K562 (cell line): ENCODE measurements at regions not wholly inside any gene's neighbourhood (a gene's known extent, or its start where the extent isn't known, plus 50 kb on each side); places are given as distances from the start of the nearest gene placed in this dataset.

ENCODE experiments used
- ATAC-seq: fragments of 200-7000 bp; cut with Tn5 transposase; 3 replicates; pipeline ENCODE4 v1.9.1; 2020; ENCODE audit warnings: moderate library complexity
- BruUV-seq: library from RNA; stranded (reverse); fragments of 400-500 nt; replicated peaks from 2 replicates; lab custom pipeline; 2021; lab: Mats Ljungman, UMichigan
- CTCF ChIA-PET: fragments of 300-600 bp; formaldehyde crosslinking; extraction: SDS; loops from one replicate; lab custom pipeline; 2021; ENCODE audit warnings: low intra/inter-chr PET ratio; lab: Yijun Ruan, JAX
- POLR2A ChIA-PET: fragments of 300-600, 350-650 bp; sonication (Branson Sonifier 250); formaldehyde crosslinking; extraction: SDS; loops from one replicate; lab custom pipeline; 2021; ENCODE audit warnings: antibody characterized with exemption, inconsistent platforms; lab: Yijun Ruan, JAX
- DNase-seq, 4 experiments: peaks; one replicate each; pipeline versions ENCODE4 v3.0.0 to v3.0.0-alpha.2; 2011 to 2018; ENCODE audit warnings: low spot score in 3 of 4, mixed read lengths in 3 of 4; ENCODE audit errors: extremely low read depth in 1 of 4
- FAIRE-seq: peaks from 2 replicates; lab custom pipeline; 2011; peaks lifted over from hg19 to GRCh38; lab: Jason Lieb, UNC
- H2AFZ ChIP-seq: 2 replicates; pipeline ENCODE4 v1.6.0; 2011; ENCODE audit warnings: low read depth, low read length, control low read depth, inconsistent platforms
- H3K27ac ChIP-seq: fragments of 200-600 bp; 3 replicates; pipeline ENCODE4 v1.8.0; 2011; ENCODE audit warnings: low read depth, mild to moderate bottlenecking, control low read depth, inconsistent platforms, low read length, moderate library complexity, mixed read lengths; ENCODE audit errors: extremely low read depth
- H3K27me3 ChIP-seq, 2 experiments: fragments of 300-600 bp in 1 of 2; 2 replicates in 1 of 2; 3 replicates in 1 of 2; pipeline versions ENCODE4 v1.6.0 to v1.8.0; 2011; ENCODE audit warnings: inconsistent platforms in 2 of 2, low read length in 2 of 2, mild to moderate bottlenecking in 1 of 2, mixed read lengths in 1 of 2, moderate library complexity in 1 of 2; ENCODE audit not compliant: control insufficient read depth in 2 of 2, insufficient read depth in 2 of 2
- H3K36me3 ChIP-seq: fragments of 300-600 bp; 3 replicates; pipeline ENCODE4 v1.8.0; 2011; ENCODE audit warnings: mild to moderate bottlenecking, low read length, inconsistent platforms; ENCODE audit not compliant: control insufficient read depth, insufficient read depth
- H3K4me1 ChIP-seq, 2 experiments: fragments of 200-600 bp in 1 of 2; replicated peaks in 1 of 2; 2 replicates in 1 of 2; 3 replicates in 1 of 2; pipeline versions ENCODE4 v1.5.1 to v1.8.0; 2011; ENCODE audit warnings: inconsistent platforms in 2 of 2, low read length in 2 of 2, mild to moderate bottlenecking in 1 of 2, mixed read lengths in 1 of 2, moderate library complexity in 1 of 2; ENCODE audit not compliant: control insufficient read depth in 2 of 2, insufficient read depth in 2 of 2
- H3K4me2 ChIP-seq: 2 replicates; pipeline ENCODE4 v1.6.1; 2011; ENCODE audit warnings: low read length, control low read depth, inconsistent platforms, mixed read lengths; ENCODE audit not compliant: insufficient read depth
- H3K4me3 ChIP-seq: fragments of 200-600 bp; sonication (generic), shearing (Covaris generic); 2 replicates; pipeline ENCODE4 v1.5.1; 2016; ENCODE audit warnings: control low read depth, inconsistent platforms
- H3K79me2 ChIP-seq: fragments of 200-600 bp; 3 replicates; pipeline ENCODE4 v1.8.0; 2011; ENCODE audit warnings: low read length, inconsistent platforms; ENCODE audit not compliant: control insufficient read depth, insufficient read depth
- H3K9ac ChIP-seq, 2 experiments: 2 replicates each; pipeline versions ENCODE4 v1.6.0 to v1.6.1; 2011; ENCODE audit warnings: low read depth in 2 of 2, low read length in 2 of 2, control low read depth in 1 of 2, inconsistent platforms in 1 of 2, mild to moderate bottlenecking in 1 of 2, mixed read lengths in 1 of 2; ENCODE audit not compliant: insufficient read depth in 1 of 2
- H3K9me1 ChIP-seq: one replicate; pipeline ENCODE4 v1.6.0; 2011; ENCODE audit warnings: inconsistent platforms, mild to moderate bottlenecking, low read length, moderate library complexity; ENCODE audit not compliant: control insufficient read depth, insufficient read depth
- H3K9me3 ChIP-seq: replicated peaks from 2 replicates; pipeline ENCODE4 v1.5.1; 2011; ENCODE audit warnings: low read depth, low read length, inconsistent platforms; ENCODE audit not compliant: control insufficient read depth, insufficient read depth
- H4K20me1 ChIP-seq: replicated peaks from 2 replicates; pipeline ENCODE4 v1.6.1; 2011; ENCODE audit warnings: low read length, inconsistent platforms, mixed read lengths; ENCODE audit not compliant: control insufficient read depth, insufficient read depth
- CEBPB ChIP-seq: fragments of 450-650 bp; IDR thresholded peaks from 2 replicates; pipeline ENCODE4 v1.6.1; 2016; ENCODE audit warnings: missing genetic modification characterization, missing compliant biosample characterization
- U2AF2 ChIP-seq: fragments of 200-400 bp; formaldehyde crosslinking; optimal IDR thresholded peaks from 2 replicates; pipeline ENCODE3; 2017; ENCODE audit warnings: low read depth, mild to moderate bottlenecking, low read length
- WGBS: fragments of 100-300 bp; shearing (Covaris generic); methylation state at CpG from one replicate; pipeline ENCODE4 v1.1.6; 2016; ENCODE audit warnings: low coverage, mixed read lengths; ENCODE audit not compliant: insufficient coverage; ENCODE audit errors: missing lambda C conversion rate; 5-methylcytosine and 5-hydroxymethylcytosine counted together
- in situ Hi-C: fragments of 300-500 bp; cut with MboI; formaldehyde crosslinking; loops from 4 replicates; pipeline ENCODE4 v1.15.0; 2018; ENCODE audit warnings: inconsistent platforms, mixed read lengths
- intact Hi-C: fragments of 100-400 bp; cut with micrococcal nuclease; formaldehyde crosslinking; loops from 2 replicates; pipeline ENCODE4 v1.14.2; 2022
- TF ChIP-seq, protein P1 (sequence below): fragments of 200-800 bp; sonication (Bioruptor generic); IDR thresholded peaks from 2 replicates; pipeline ENCODE4 v1.6.1; 2016; ENCODE audit warnings: missing genetic modification characterization, missing compliant biosample characterization
- TF ChIP-seq, protein P2 (sequence below): sonication (generic); formaldehyde crosslinking; IDR thresholded peaks from 2 replicates; pipeline ENCODE4 v1.8.1; 2023; ENCODE audit warnings: mild to moderate bottlenecking, missing genetic modification reagents

DNA sequence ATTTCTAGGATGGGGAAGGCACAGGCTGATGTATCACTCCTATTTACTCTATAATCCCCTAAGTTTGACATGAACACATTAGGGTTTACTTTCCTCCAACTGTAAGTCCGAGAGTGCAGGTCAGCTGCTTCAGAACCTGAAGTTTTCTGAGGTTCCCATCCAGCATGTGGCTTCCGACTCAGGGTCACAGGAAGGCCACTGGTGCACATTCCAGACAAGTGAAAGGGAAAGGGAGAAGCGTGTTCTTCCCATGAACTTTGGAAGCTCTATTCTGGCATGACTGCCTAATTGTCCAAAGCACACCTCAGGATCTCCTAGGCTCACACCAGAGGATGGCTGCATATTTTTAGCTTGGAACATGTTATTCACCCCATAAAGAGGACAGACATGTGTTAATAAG, 602.6 kb downstream of the SEMA5A start (continued):
- TF ChIP-seq, protein P1, sequence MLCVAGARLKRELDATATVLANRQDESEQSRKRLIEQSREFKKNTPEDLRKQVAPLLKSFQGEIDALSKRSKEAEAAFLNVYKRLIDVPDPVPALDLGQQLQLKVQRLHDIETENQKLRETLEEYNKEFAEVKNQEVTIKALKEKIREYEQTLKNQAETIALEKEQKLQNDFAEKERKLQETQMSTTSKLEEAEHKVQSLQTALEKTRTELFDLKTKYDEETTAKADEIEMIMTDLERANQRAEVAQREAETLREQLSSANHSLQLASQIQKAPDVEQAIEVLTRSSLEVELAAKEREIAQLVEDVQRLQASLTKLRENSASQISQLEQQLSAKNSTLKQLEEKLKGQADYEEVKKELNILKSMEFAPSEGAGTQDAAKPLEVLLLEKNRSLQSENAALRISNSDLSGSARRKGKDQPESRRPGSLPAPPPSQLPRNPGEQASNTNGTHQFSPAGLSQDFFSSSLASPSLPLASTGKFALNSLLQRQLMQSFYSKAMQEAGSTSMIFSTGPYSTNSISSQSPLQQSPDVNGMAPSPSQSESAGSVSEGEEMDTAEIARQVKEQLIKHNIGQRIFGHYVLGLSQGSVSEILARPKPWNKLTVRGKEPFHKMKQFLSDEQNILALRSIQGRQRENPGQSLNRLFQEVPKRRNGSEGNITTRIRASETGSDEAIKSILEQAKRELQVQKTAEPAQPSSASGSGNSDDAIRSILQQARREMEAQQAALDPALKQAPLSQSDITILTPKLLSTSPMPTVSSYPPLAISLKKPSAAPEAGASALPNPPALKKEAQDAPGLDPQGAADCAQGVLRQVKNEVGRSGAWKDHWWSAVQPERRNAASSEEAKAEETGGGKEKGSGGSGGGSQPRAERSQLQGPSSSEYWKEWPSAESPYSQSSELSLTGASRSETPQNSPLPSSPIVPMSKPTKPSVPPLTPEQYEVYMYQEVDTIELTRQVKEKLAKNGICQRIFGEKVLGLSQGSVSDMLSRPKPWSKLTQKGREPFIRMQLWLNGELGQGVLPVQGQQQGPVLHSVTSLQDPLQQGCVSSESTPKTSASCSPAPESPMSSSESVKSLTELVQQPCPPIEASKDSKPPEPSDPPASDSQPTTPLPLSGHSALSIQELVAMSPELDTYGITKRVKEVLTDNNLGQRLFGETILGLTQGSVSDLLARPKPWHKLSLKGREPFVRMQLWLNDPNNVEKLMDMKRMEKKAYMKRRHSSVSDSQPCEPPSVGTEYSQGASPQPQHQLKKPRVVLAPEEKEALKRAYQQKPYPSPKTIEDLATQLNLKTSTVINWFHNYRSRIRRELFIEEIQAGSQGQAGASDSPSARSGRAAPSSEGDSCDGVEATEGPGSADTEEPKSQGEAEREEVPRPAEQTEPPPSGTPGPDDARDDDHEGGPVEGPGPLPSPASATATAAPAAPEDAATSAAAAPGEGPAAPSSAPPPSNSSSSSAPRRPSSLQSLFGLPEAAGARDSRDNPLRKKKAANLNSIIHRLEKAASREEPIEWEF (CRISPR knock-in tag), result no peak

DNA sequence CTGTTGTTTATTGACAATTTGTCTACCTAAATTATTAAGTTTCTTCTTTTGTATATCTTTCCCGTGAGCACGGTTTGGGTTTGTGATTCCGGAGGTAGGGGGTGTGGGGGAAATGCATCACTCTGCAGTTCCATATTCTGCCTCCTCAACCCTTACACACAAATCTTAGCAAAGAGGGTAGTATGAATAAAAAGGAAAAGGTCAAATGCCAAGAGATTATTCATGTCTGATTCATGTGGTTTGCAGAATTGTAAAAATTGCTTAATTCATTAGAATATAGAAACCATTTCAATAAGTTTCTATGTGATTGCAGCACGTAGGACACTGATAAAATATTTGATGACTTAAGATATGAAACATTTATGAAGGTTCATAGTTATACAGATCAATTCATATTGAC, 601.9 kb downstream of the SEMA5A start:
- TF ChIP-seq, protein P2, sequence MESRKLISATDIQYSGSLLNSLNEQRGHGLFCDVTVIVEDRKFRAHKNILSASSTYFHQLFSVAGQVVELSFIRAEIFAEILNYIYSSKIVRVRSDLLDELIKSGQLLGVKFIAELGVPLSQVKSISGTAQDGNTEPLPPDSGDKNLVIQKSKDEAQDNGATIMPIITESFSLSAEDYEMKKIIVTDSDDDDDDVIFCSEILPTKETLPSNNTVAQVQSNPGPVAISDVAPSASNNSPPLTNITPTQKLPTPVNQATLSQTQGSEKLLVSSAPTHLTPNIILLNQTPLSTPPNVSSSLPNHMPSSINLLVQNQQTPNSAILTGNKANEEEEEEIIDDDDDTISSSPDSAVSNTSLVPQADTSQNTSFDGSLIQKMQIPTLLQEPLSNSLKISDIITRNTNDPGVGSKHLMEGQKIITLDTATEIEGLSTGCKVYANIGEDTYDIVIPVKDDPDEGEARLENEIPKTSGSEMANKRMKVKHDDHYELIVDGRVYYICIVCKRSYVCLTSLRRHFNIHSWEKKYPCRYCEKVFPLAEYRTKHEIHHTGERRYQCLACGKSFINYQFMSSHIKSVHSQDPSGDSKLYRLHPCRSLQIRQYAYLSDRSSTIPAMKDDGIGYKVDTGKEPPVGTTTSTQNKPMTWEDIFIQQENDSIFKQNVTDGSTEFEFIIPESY, result no peak
- TF ChIP-seq U2AF2, result no peak
- TF ChIP-seq CEBPB (tag), result no peak
- TF ChIP-seq, all 486 proteins: peak for 0
- peaks cover 2% of the 10 kb centered on the region; the same call in 1 of the 2 replicates for H3K9me3 ChIP-seq
- in situ Hi-C loops, result no loop called here
- no peak overlapping the region for H3K9ac ChIP-seq
- no peaks in the 10 kb centered on the region for H4K20me1 ChIP-seq
- H3K4me2 ChIP-seq, result no peak overlapping the region
- no peak for FAIRE-seq
- POLR2A ChIA-PET, result no interaction called here
- no peak for DNase-seq
- ATAC-seq, result no peak
- intact Hi-C loops, result no loop called here
- BruUV-seq, result no TSS peak
- WGBS, result 0% methylated on average over 4 of the region's 4 CpGs
- no peak overlapping the region for H2AFZ ChIP-seq
- no peaks in the 10 kb centered on the region for H3K27me3 ChIP-seq
- CTCF ChIA-PET, result no interaction called here
- no peaks in the 10 kb centered on the region for H3K9me1 ChIP-seq
- no peak overlapping the region for H3K4me3 ChIP-seq
- no peaks in the 10 kb centered on the region for H3K4me1 ChIP-seq
- no peaks in the 10 kb centered on the region for H3K36me3 ChIP-seq
- no peaks in the 10 kb centered on the region for H3K79me2 ChIP-seq
- H3K27ac ChIP-seq, result no peak overlapping the region
